Stomach (tissue), 4 donors: ENCODE measurements at regions not wholly inside any gene's neighbourhood (a gene's known extent, or its start where the extent isn't known, plus 50 kb on each side); places are given as distances from the start of the nearest gene placed in this dataset.

Experiments
- EP300 ChIP-seq: sonication (generic); formaldehyde crosslinking; IDR thresholded peaks from one replicate; pipeline ENCODE4 v1.6.1; 2017; ENCODE audit warnings: antibody characterized with exemption
- POLR2A ChIP-seq, 4 donors: fragments of 450-650 bp; IDR thresholded peaks; one replicate each; pipeline ENCODE4 v1.6.1; 2016; ENCODE audit warnings: antibody characterized with exemption in 4 of 4, control low read depth in 2 of 4, mild to moderate bottlenecking in 1 of 4, moderate library complexity in 1 of 4
- TF ChIP-seq, protein P1 (sequence below), 7 experiments: fragments of 450-650 bp in 4 of 7; fragments of 200-600 bp in 3 of 7; sonication (generic) in 3 of 7; IDR thresholded peaks; one replicate each; pipeline ENCODE4 v1.5.1; 2016 to 2019; ENCODE audit warnings: antibody characterized with exemption in 7 of 7, control low read depth in 2 of 7, mild to moderate bottlenecking in 1 of 7

DNA sequence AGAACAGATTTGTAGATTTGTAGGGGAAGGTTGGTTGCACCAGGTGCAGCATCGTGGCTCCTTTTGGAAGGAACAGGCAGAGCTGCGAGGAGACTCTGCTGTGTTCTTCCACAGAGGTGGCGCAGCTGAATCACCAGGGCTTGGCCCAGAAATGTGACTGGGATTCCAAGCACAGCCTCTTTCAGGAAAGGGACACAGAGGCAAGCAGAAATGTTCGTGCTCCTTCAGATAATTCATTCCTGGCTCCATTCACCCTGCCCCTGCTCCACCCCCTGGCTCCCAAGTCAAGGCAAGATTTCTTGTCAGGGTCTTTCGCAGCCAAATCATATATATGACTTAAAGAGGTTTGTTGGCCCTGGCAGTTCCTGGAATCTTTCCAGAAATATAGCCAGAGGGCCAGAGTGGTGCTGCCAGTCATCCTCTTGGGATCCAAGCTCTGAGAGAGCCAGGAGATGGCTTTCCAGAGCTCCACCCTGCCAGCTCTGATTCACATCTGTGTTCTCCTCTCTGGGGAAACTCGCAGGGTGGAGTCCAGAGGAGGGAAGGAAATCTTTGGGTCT is 203.9 kb upstream of the TANK start:
- no peak for TF ChIP-seq POLR2A (IDR thresholded peaks at IDR 0.05)
- TF ChIP-seq, protein P1, sequence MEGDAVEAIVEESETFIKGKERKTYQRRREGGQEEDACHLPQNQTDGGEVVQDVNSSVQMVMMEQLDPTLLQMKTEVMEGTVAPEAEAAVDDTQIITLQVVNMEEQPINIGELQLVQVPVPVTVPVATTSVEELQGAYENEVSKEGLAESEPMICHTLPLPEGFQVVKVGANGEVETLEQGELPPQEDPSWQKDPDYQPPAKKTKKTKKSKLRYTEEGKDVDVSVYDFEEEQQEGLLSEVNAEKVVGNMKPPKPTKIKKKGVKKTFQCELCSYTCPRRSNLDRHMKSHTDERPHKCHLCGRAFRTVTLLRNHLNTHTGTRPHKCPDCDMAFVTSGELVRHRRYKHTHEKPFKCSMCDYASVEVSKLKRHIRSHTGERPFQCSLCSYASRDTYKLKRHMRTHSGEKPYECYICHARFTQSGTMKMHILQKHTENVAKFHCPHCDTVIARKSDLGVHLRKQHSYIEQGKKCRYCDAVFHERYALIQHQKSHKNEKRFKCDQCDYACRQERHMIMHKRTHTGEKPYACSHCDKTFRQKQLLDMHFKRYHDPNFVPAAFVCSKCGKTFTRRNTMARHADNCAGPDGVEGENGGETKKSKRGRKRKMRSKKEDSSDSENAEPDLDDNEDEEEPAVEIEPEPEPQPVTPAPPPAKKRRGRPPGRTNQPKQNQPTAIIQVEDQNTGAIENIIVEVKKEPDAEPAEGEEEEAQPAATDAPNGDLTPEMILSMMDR (IDR thresholded peaks at IDR 0.05) = no peak
- TF ChIP-seq EP300 = no peak
